HCT116 (cell line): ENCODE measurements at regions not wholly inside any gene's neighbourhood (a gene's known extent, or its start where the extent isn't known, plus 50 kb on each side); places are given as distances from the start of the nearest gene placed in this dataset.

ENCODE experiments used
- ATAC-seq: fragments of 200-7000 bp; cut with Tn5 transposase; 2 replicates; pipeline ENCODE4 v1.9.1; 2020; ENCODE audit warnings: mild to moderate bottlenecking, moderate library complexity
- BruUV-seq: library from RNA; stranded (reverse); fragments of 400-500 nt; replicated peaks from 2 replicates; lab custom pipeline; 2021; lab: Mats Ljungman, UMichigan
- CTCF ChIA-PET: fragments of 300-600 bp; sonication (Branson Sonifier 250); formaldehyde crosslinking; loops from one replicate; lab custom pipeline; 2021; ENCODE audit warnings: antibody characterized with exemption; lab: Charles Lee
- POLR2A ChIA-PET: fragments of 300-600, 350-600 bp; sonication (Branson Sonifier 250); formaldehyde crosslinking; loops from one replicate; lab custom pipeline; 2021; ENCODE audit warnings: antibody characterized with exemption; lab: Charles Lee
- RAD21 ChIA-PET, 2 experiments: fragments of 300-600 bp; sonication (Branson Sonifier 250); formaldehyde crosslinking; loops; one replicate each; lab custom pipeline; 2023; ENCODE audit warnings: low total read pairs in 2 of 2; ENCODE audit not compliant: uncharacterized antibody in 2 of 2, unreplicated experiment in 2 of 2, low non-redundant PET in 1 of 2; lab: Charles Lee
- DNase-seq: peaks from one replicate; pipeline ENCODE4 v3.0.0-alpha.2; 2010; ENCODE audit warnings: low read depth, low spot score
- H2AFZ ChIP-seq: fragments of 200-600 bp; shearing (Covaris generic), sonication (generic); 2 replicates; pipeline ENCODE4 v1.6.1; 2017; ENCODE audit warnings: low read depth, mixed run types, mixed read lengths, antibody characterized with exemption, low read length; ENCODE audit not compliant: poor library complexity, severe bottlenecking
- H3K27ac ChIP-seq: 2 replicates; pipeline ENCODE4 v1.5.1; 2012; ENCODE audit warnings: low read depth, low read length
- H3K27me3 ChIP-seq: fragments of 200-600 bp; sonication (generic); 2 replicates; pipeline ENCODE4 v1.6.1; 2016; ENCODE audit warnings: mixed run types, low read length, mixed read lengths; ENCODE audit not compliant: insufficient read depth
- H3K36me3 ChIP-seq, 2 experiments: fragments of 200-500 bp in 1 of 2; fragments of 200-600 bp in 1 of 2; sonication (Bioruptor generic) in 1 of 2; sonication (generic) in 1 of 2; 2 replicates each; pipeline versions ENCODE4 v1.5.1 to v1.6.1; 2014 to 2016; ENCODE audit warnings: low read length in 2 of 2, inconsistent platforms in 1 of 2, mixed read lengths in 1 of 2, mixed run types in 1 of 2; ENCODE audit not compliant: insufficient read depth in 2 of 2, control insufficient read depth in 1 of 2
- H3K4me1 ChIP-seq, 2 experiments: fragments of 200-600 bp in 1 of 2; sonication (generic) in 1 of 2; 2 replicates each; pipeline versions ENCODE4 v1.5.1 to v1.6.1; 2012 to 2017; ENCODE audit warnings: low read length in 2 of 2, inconsistent platforms in 1 of 2, mild to moderate bottlenecking in 1 of 2, mixed read lengths in 1 of 2, mixed run types in 1 of 2, moderate library complexity in 1 of 2; ENCODE audit not compliant: insufficient read depth in 2 of 2, control insufficient read depth in 1 of 2
- H3K4me2 ChIP-seq: fragments of 200-600 bp; sonication (generic); 2 replicates; pipeline ENCODE4 v1.6.1; 2017; ENCODE audit warnings: mixed run types, low read length, mixed read lengths
- H3K4me3 ChIP-seq, 2 experiments: fragments of 200-600 bp in 1 of 2; sonication (generic) in 1 of 2; replicated peaks in 1 of 2; 2 replicates each; pipeline ENCODE4 v1.5.1; 2011 to 2016; ENCODE audit warnings: low read length in 2 of 2, control low read depth in 1 of 2, low read depth in 1 of 2, mild to moderate bottlenecking in 1 of 2, mixed read lengths in 1 of 2, mixed run types in 1 of 2
- H3K79me2 ChIP-seq: fragments of 200-600 bp; sonication (generic); 2 replicates; pipeline ENCODE4 v1.6.1; 2017; ENCODE audit warnings: mild to moderate bottlenecking, mixed run types, low read length, moderate library complexity, mixed read lengths; ENCODE audit not compliant: insufficient read depth
- H3K9ac ChIP-seq: fragments of 200-600 bp; sonication (generic); 2 replicates; pipeline ENCODE4 v1.6.1; 2016; ENCODE audit warnings: low read length, mixed read lengths
- H3K9me2 ChIP-seq: fragments of 200-600 bp; sonication (generic), shearing (Covaris generic); 2 replicates; pipeline ENCODE4 v1.6.1; 2017; ENCODE audit warnings: mixed run types, mild to moderate bottlenecking, moderate library complexity; ENCODE audit not compliant: insufficient read depth
- H3K9me3 ChIP-seq, 2 experiments: fragments of 200-500 bp in 1 of 2; fragments of 200-600 bp in 1 of 2; sonication (Bioruptor generic) in 1 of 2; sonication (generic) in 1 of 2; 2 replicates each; pipeline ENCODE4 v1.6.1; 2014 to 2017; ENCODE audit warnings: low read length in 2 of 2, mixed read lengths in 2 of 2, inconsistent platforms in 1 of 2, low read depth in 1 of 2, mild to moderate bottlenecking in 1 of 2, mixed run types in 1 of 2, moderate library complexity in 1 of 2; ENCODE audit not compliant: control insufficient read depth in 1 of 2, insufficient read depth in 1 of 2
- H4K20me1 ChIP-seq: fragments of 200-600 bp; sonication (generic), shearing (Covaris generic); 2 replicates; pipeline ENCODE4 v1.6.1; 2017; ENCODE audit warnings: mixed run types, mild to moderate bottlenecking, moderate library complexity; ENCODE audit not compliant: insufficient read depth
- ATF3 ChIP-seq: IDR thresholded peaks from 2 replicates; pipeline ENCODE4 v1.6.1; 2012
- CBX3 ChIP-seq: IDR thresholded peaks from 2 replicates; pipeline ENCODE4 v1.6.1; 2012; ENCODE audit warnings: low read depth
- CTCF ChIP-seq, 3 experiments: fragments of 200-600 bp in 1 of 3; sonication (generic) in 1 of 3; IDR thresholded peaks in 2 of 3; conservative IDR thresholded peaks in 1 of 3; 2 replicates each; pipeline ENCODE4 v1.5.1; 2012 to 2017; ENCODE audit warnings: low read depth in 2 of 3, low read length in 2 of 3, antibody characterized with exemption in 1 of 3, borderline replicate concordance in 1 of 3, control low read depth in 1 of 3, mild to moderate bottlenecking in 1 of 3, mixed read lengths in 1 of 3, mixed run types in 1 of 3, moderate library complexity in 1 of 3; ENCODE audit not compliant: insufficient read depth in 1 of 3
- EGR1 ChIP-seq: IDR thresholded peaks from 2 replicates; pipeline ENCODE4 v1.6.1; 2012; ENCODE audit warnings: low read depth
- EZH2phosphoT487 ChIP-seq: fragments of 200-600 bp; IDR thresholded peaks from 2 replicates; pipeline ENCODE4 v1.6.1; 2018; ENCODE audit warnings: antibody characterized with exemption, borderline replicate concordance
- FOSL1 ChIP-seq: IDR thresholded peaks from 2 replicates; pipeline ENCODE4 v1.6.1; 2012; ENCODE audit warnings: low read depth
- JUND ChIP-seq: IDR thresholded peaks from 2 replicates; pipeline ENCODE4 v1.6.1; 2012
- REST ChIP-seq: IDR thresholded peaks from 2 replicates; pipeline ENCODE4 v1.6.1; 2012; ENCODE audit warnings: low read depth
- SIN3A ChIP-seq: IDR thresholded peaks from 2 replicates; pipeline ENCODE4 v1.6.1; 2012; ENCODE audit warnings: low read depth
- SP1 ChIP-seq: IDR thresholded peaks from 2 replicates; pipeline ENCODE4 v1.6.1; 2012; ENCODE audit warnings: low read depth
- SRF ChIP-seq: IDR thresholded peaks from 2 replicates; pipeline ENCODE4 v1.6.1; 2012; ENCODE audit warnings: low read depth
- TCF7L2 ChIP-seq: IDR thresholded peaks from 2 replicates; pipeline ENCODE4 v1.7.0; 2011; ENCODE audit warnings: borderline replicate concordance, inconsistent platforms; ENCODE audit not compliant: insufficient read depth, insufficient read length; ENCODE audit errors: extremely low read depth
- ZBTB33 ChIP-seq: IDR thresholded peaks from 2 replicates; pipeline ENCODE4 v1.6.1; 2011; ENCODE audit warnings: mild to moderate bottlenecking, low read length, moderate library complexity; ENCODE audit not compliant: insufficient replicate concordance; ENCODE audit errors: extremely low read depth
- ZFX ChIP-seq: fragments of 450-650 bp; IDR thresholded peaks from 2 replicates; pipeline ENCODE4 v1.6.1; 2017
- ZNF274 ChIP-seq: fragments of 200-500 bp; sonication (Bioruptor generic); IDR thresholded peaks from 2 replicates; pipeline ENCODE4 v1.6.1; 2014; ENCODE audit warnings: mild to moderate bottlenecking, low read depth, low read length, inconsistent platforms
- intact Hi-C: fragments of 100-400 bp; cut with micrococcal nuclease; formaldehyde crosslinking; loops from 2 replicates; pipeline ENCODE4 v1.10.0; 2022

- ChIA-PET RAD21 (no interaction called here), CTCF (no interaction called here), POLR2A (no interaction called here)
- Histone ChIP-seq H3K4me3 (no peak overlapping the region), H3K79me2 (no peaks in the 10 kb centered on the region), H3K9me3 (peaks cover 0 to 11% of the 10 kb centered on the region in 2 experiments; a peak in 1 of 4 replicates), H3K9me2 (no peaks in the 10 kb centered on the region), H3K36me3 (no peaks in the 10 kb centered on the region), H2AFZ (no peak overlapping the region), H3K27ac (no peak overlapping the region), H3K9ac (no peak overlapping the region), H3K4me2 (no peak overlapping the region), H3K27me3 (no peaks in the 10 kb centered on the region), H4K20me1 (no peaks in the 10 kb centered on the region), H3K4me1 (no peaks in the 10 kb centered on the region)
- ATAC-seq (no peak), DNase-seq (no peak)
- BruUV-seq: no TSS peak
- intact Hi-C loops: no loop called here
- no peak for TF ChIP-seq ZBTB33
- TF ChIP-seq CTCF (IDR thresholded peaks at IDR 0.05 in 2 of 3, conservative IDR thresholded peaks at IDR 0.05 in 1 of 3; ENCODE audit: borderline replicate concordance in 1 of 3, insufficient read depth in 1 of 3, low read depth in 2 of 3, low read length in 2 of 3): no peak
- no peak for TF ChIP-seq REST
- TF ChIP-seq JUND: no peak
- no peak for TF ChIP-seq ZFX
- TF ChIP-seq ZNF274: no peak
- TF ChIP-seq SIN3A: no peak
- no peak for TF ChIP-seq TCF7L2
- no peak for TF ChIP-seq EZH2phosphoT487
- no peak for TF ChIP-seq ATF3
- TF ChIP-seq FOSL1: no peak
- no peak for TF ChIP-seq CBX3
- no peak for TF ChIP-seq SRF
- no peak for TF ChIP-seq SP1
- no peak for TF ChIP-seq EGR1
- TF ChIP-seq, all 23 proteins: peak for 0
Observed at GRCh38 chr4:24112466-24112865, 222.6 kb upstream of the PPARGC1A start.
